ENCODE measurements at regions not wholly inside any gene's neighbourhood (a gene's known extent, or its start where the extent isn't known, plus 50 kb on each side); places are given as distances from the start of the nearest gene placed in this dataset.

- no peaks in the 10 kb centered on the region for H3K4me1 Mint-ChIP-seq (ENCODE audit: low read depth)
- no peak overlapping the region for H3K27ac Mint-ChIP-seq
- no peak overlapping the region for H3K4me3 Mint-ChIP-seq
- no peaks in the 10 kb centered on the region for H3K27me3 Mint-ChIP-seq
- H3K36me3 Mint-ChIP-seq (ENCODE audit: low read depth), result no peaks in the 10 kb centered on the region
- no peaks in the 10 kb centered on the region for H3K9me3 Mint-ChIP-seq
Observed at GRCh38 chr13:100755891-100756290, 81.3 kb upstream of the TMTC4 start.

- Mint-ChIP-seq H3K4me1 (ENCODE audit: low read depth) (no peaks in the 10 kb centered on the region), H3K4me3 (no peak overlapping the region), H3K9me3 (no peaks in the 10 kb centered on the region), H3K36me3 (ENCODE audit: low read depth) (no peaks in the 10 kb centered on the region), H3K27me3 (no peaks in the 10 kb centered on the region), H3K27ac (no peak overlapping the region)
Observed at GRCh38 chr13:100754459-100754858, 79.9 kb upstream of the TMTC4 start.

GRCh38 chr13:100753376-100753775 lies 78.8 kb upstream of the TMTC4 start:
- Mint-ChIP-seq H3K27me3 (no peaks in the 10 kb centered on the region), H3K36me3 (ENCODE audit: low read depth) (no peaks in the 10 kb centered on the region), H3K4me3 (no peak overlapping the region), H3K9me3 (no peaks in the 10 kb centered on the region), H3K4me1 (ENCODE audit: low read depth) (no peaks in the 10 kb centered on the region), H3K27ac (no peak overlapping the region)

GRCh38 chr13:100751826-100752225 lies 77.2 kb upstream of the TMTC4 start:
- H3K9me3 Mint-ChIP-seq, result no peaks in the 10 kb centered on the region
- no peaks in the 10 kb centered on the region for H3K27me3 Mint-ChIP-seq
- no peaks in the 10 kb centered on the region for H3K36me3 Mint-ChIP-seq (ENCODE audit: low read depth)
- no peaks in the 10 kb centered on the region for H3K4me1 Mint-ChIP-seq (ENCODE audit: low read depth)
- no peak overlapping the region for H3K27ac Mint-ChIP-seq
- H3K4me3 Mint-ChIP-seq, result no peak overlapping the region

- Mint-ChIP-seq H3K27ac (no peak overlapping the region), H3K9me3 (peaks cover 5% of the 10 kb centered on the region)
Observed at GRCh38 chr13:100746953-100747683, 72.5 kb upstream of the TMTC4 start.

GRCh38 chr13:100738176-100738855 lies 63.7 kb upstream of the TMTC4 start:
- Mint-ChIP-seq H3K9me3 (no peaks in the 10 kb centered on the region), H3K36me3 (ENCODE audit: low read depth) (no peaks in the 10 kb centered on the region), H3K4me3 (no peak overlapping the region), H3K27ac (no peak overlapping the region), H3K4me1 (ENCODE audit: low read depth) (no peaks in the 10 kb centered on the region), H3K27me3 (peaks cover 13% of the 10 kb centered on the region)

More at GRCh38 chr13:100746953-100747683, 72.5 kb upstream of the TMTC4 start:
- H3K36me3 Mint-ChIP-seq (ENCODE audit: low read depth), result no peaks in the 10 kb centered on the region
- H3K4me3 Mint-ChIP-seq, result no peak overlapping the region
- H3K27me3 Mint-ChIP-seq, result peaks cover 9% of the 10 kb centered on the region
- no peaks in the 10 kb centered on the region for H3K4me1 Mint-ChIP-seq (ENCODE audit: low read depth)

- no peaks in the 10 kb centered on the region for H3K36me3 Mint-ChIP-seq (ENCODE audit: low read depth)
- no peak overlapping the region for H3K27ac Mint-ChIP-seq
- no peak overlapping the region for H3K4me3 Mint-ChIP-seq
- peaks cover 18% of the 10 kb centered on the region for H3K27me3 Mint-ChIP-seq
- H3K9me3 Mint-ChIP-seq, result no peaks in the 10 kb centered on the region
- H3K4me1 Mint-ChIP-seq (ENCODE audit: low read depth), result no peaks in the 10 kb centered on the region
Observed at GRCh38 chr13:100735494-100735893, 60.9 kb upstream of the TMTC4 start.

- H3K9me3 Mint-ChIP-seq, result no peaks in the 10 kb centered on the region
- no peak overlapping the region for H3K4me3 Mint-ChIP-seq
- peaks cover 15% of the 10 kb centered on the region for H3K27me3 Mint-ChIP-seq
- H3K36me3 Mint-ChIP-seq (ENCODE audit: low read depth), result no peaks in the 10 kb centered on the region
- H3K27ac Mint-ChIP-seq, result no peak overlapping the region
- no peaks in the 10 kb centered on the region for H3K4me1 Mint-ChIP-seq (ENCODE audit: low read depth)
Observed at GRCh38 chr13:100734194-100734720, 59.7 kb upstream of the TMTC4 start.

GRCh38 chr13:100733261-100733660 lies 58.7 kb upstream of the TMTC4 start:
- H3K27ac Mint-ChIP-seq, result no peak overlapping the region
- H3K9me3 Mint-ChIP-seq, result no peaks in the 10 kb centered on the region
- no peak overlapping the region for H3K4me3 Mint-ChIP-seq
- H3K4me1 Mint-ChIP-seq (ENCODE audit: low read depth), result no peaks in the 10 kb centered on the region
- H3K27me3 Mint-ChIP-seq, result peaks cover 10% of the 10 kb centered on the region
- H3K36me3 Mint-ChIP-seq (ENCODE audit: low read depth), result no peaks in the 10 kb centered on the region

GRCh38 chr13:100728201-100728600 lies 53.6 kb upstream of the TMTC4 start:
- Mint-ChIP-seq H3K9me3 (no peaks in the 10 kb centered on the region), H3K27ac (no peak overlapping the region), H3K36me3 (ENCODE audit: low read depth) (no peaks in the 10 kb centered on the region), H3K4me3 (no peak overlapping the region), H3K27me3 (peaks cover 20% of the 10 kb centered on the region), H3K4me1 (ENCODE audit: low read depth) (no peaks in the 10 kb centered on the region)

GRCh38 chr13:100725472-100725871 lies 50.9 kb upstream of the TMTC4 start:
- Mint-ChIP-seq H3K4me3 (no peak overlapping the region), H3K4me1 (ENCODE audit: low read depth) (no peaks in the 10 kb centered on the region), H3K27ac (no peak overlapping the region), H3K36me3 (ENCODE audit: low read depth) (no peaks in the 10 kb centered on the region), H3K27me3 (peaks cover 13% of the 10 kb centered on the region), H3K9me3 (no peaks in the 10 kb centered on the region)

- Mint-ChIP-seq H3K27ac (no peak overlapping the region), H3K9me3 (peaks cover 3% of the 10 kb centered on the region), H3K36me3 (ENCODE audit: low read depth) (no peaks in the 10 kb centered on the region), H3K4me1 (ENCODE audit: low read depth) (no peaks in the 10 kb centered on the region), H3K4me3 (no peak overlapping the region), H3K27me3 (peaks cover 13% of the 10 kb centered on the region)
Observed at GRCh38 chr13:100724568-100724967, 50.0 kb upstream of the TMTC4 start.
